K562 (cell line): ENCODE measurements at regions not wholly inside any gene's neighbourhood (a gene's known extent, or its start where the extent isn't known, plus 50 kb on each side); places are given as distances from the start of the nearest gene placed in this dataset.

Experiments
- ATAC-seq: fragments of 200-7000 bp; cut with Tn5 transposase; 3 replicates; pipeline ENCODE4 v1.9.1; 2020; ENCODE audit warnings: moderate library complexity
- BruUV-seq: library from RNA; stranded (reverse); fragments of 400-500 nt; replicated peaks from 2 replicates; lab custom pipeline; 2021; lab: Mats Ljungman, UMichigan
- CTCF ChIA-PET: fragments of 300-600 bp; formaldehyde crosslinking; extraction: SDS; loops from one replicate; lab custom pipeline; 2021; ENCODE audit warnings: low intra/inter-chr PET ratio; lab: Yijun Ruan, JAX
- POLR2A ChIA-PET: fragments of 300-600, 350-650 bp; sonication (Branson Sonifier 250); formaldehyde crosslinking; extraction: SDS; loops from one replicate; lab custom pipeline; 2021; ENCODE audit warnings: antibody characterized with exemption, inconsistent platforms; lab: Yijun Ruan, JAX
- DNase-seq, 4 experiments: peaks; one replicate each; pipeline versions ENCODE4 v3.0.0 to v3.0.0-alpha.2; 2011 to 2018; ENCODE audit warnings: low spot score in 3 of 4, mixed read lengths in 3 of 4; ENCODE audit errors: extremely low read depth in 1 of 4
- FAIRE-seq: peaks from 2 replicates; lab custom pipeline; 2011; peaks lifted over from hg19 to GRCh38; lab: Jason Lieb, UNC
- H2AFZ ChIP-seq: 2 replicates; pipeline ENCODE4 v1.6.0; 2011; ENCODE audit warnings: low read depth, low read length, control low read depth, inconsistent platforms
- H3K27ac ChIP-seq: fragments of 200-600 bp; 3 replicates; pipeline ENCODE4 v1.8.0; 2011; ENCODE audit warnings: low read depth, mild to moderate bottlenecking, control low read depth, inconsistent platforms, low read length, moderate library complexity, mixed read lengths; ENCODE audit errors: extremely low read depth
- H3K27me3 ChIP-seq, 2 experiments: fragments of 300-600 bp in 1 of 2; 2 replicates in 1 of 2; 3 replicates in 1 of 2; pipeline versions ENCODE4 v1.6.0 to v1.8.0; 2011; ENCODE audit warnings: inconsistent platforms in 2 of 2, low read length in 2 of 2, mild to moderate bottlenecking in 1 of 2, mixed read lengths in 1 of 2, moderate library complexity in 1 of 2; ENCODE audit not compliant: control insufficient read depth in 2 of 2, insufficient read depth in 2 of 2
- H3K36me3 ChIP-seq: fragments of 300-600 bp; 3 replicates; pipeline ENCODE4 v1.8.0; 2011; ENCODE audit warnings: mild to moderate bottlenecking, low read length, inconsistent platforms; ENCODE audit not compliant: control insufficient read depth, insufficient read depth
- H3K4me1 ChIP-seq, 2 experiments: fragments of 200-600 bp in 1 of 2; replicated peaks in 1 of 2; 2 replicates in 1 of 2; 3 replicates in 1 of 2; pipeline versions ENCODE4 v1.5.1 to v1.8.0; 2011; ENCODE audit warnings: inconsistent platforms in 2 of 2, low read length in 2 of 2, mild to moderate bottlenecking in 1 of 2, mixed read lengths in 1 of 2, moderate library complexity in 1 of 2; ENCODE audit not compliant: control insufficient read depth in 2 of 2, insufficient read depth in 2 of 2
- H3K4me2 ChIP-seq: 2 replicates; pipeline ENCODE4 v1.6.1; 2011; ENCODE audit warnings: low read length, control low read depth, inconsistent platforms, mixed read lengths; ENCODE audit not compliant: insufficient read depth
- H3K4me3 ChIP-seq: fragments of 200-600 bp; sonication (generic), shearing (Covaris generic); 2 replicates; pipeline ENCODE4 v1.5.1; 2016; ENCODE audit warnings: control low read depth, inconsistent platforms
- H3K79me2 ChIP-seq: fragments of 200-600 bp; 3 replicates; pipeline ENCODE4 v1.8.0; 2011; ENCODE audit warnings: low read length, inconsistent platforms; ENCODE audit not compliant: control insufficient read depth, insufficient read depth
- H3K9ac ChIP-seq, 2 experiments: 2 replicates each; pipeline versions ENCODE4 v1.6.0 to v1.6.1; 2011; ENCODE audit warnings: low read depth in 2 of 2, low read length in 2 of 2, control low read depth in 1 of 2, inconsistent platforms in 1 of 2, mild to moderate bottlenecking in 1 of 2, mixed read lengths in 1 of 2; ENCODE audit not compliant: insufficient read depth in 1 of 2
- H3K9me1 ChIP-seq: one replicate; pipeline ENCODE4 v1.6.0; 2011; ENCODE audit warnings: inconsistent platforms, mild to moderate bottlenecking, low read length, moderate library complexity; ENCODE audit not compliant: control insufficient read depth, insufficient read depth
- H3K9me3 ChIP-seq: replicated peaks from 2 replicates; pipeline ENCODE4 v1.5.1; 2011; ENCODE audit warnings: low read depth, low read length, inconsistent platforms; ENCODE audit not compliant: control insufficient read depth, insufficient read depth
- H4K20me1 ChIP-seq: replicated peaks from 2 replicates; pipeline ENCODE4 v1.6.1; 2011; ENCODE audit warnings: low read length, inconsistent platforms, mixed read lengths; ENCODE audit not compliant: control insufficient read depth, insufficient read depth
- CREB5 ChIP-seq: fragments of 250-450 bp; sonication (Bioruptor Pico); IDR thresholded peaks from 2 replicates; pipeline ENCODE4 v1.5.0; 2020; ENCODE audit warnings: mild to moderate bottlenecking
- ELK1 ChIP-seq: sonication (generic); formaldehyde crosslinking; IDR thresholded peaks from 2 replicates; pipeline ENCODE4 v1.8.1; 2022; ENCODE audit warnings: missing genetic modification reagents
- IRF9 ChIP-seq: fragments of 450-650 bp; IDR thresholded peaks from 2 replicates; pipeline ENCODE4 v1.6.1; 2016; ENCODE audit warnings: missing biosample characterization, missing genetic modification characterization
- MEF2D ChIP-seq: conservative IDR thresholded peaks from 2 replicates; pipeline ENCODE4 v1.6.1; 2016; ENCODE audit warnings: low read depth, missing genetic modification characterization, missing compliant biosample characterization
- SMARCE1 ChIP-seq: fragments of 450-650 bp; IDR thresholded peaks from 2 replicates; pipeline ENCODE4 v1.7.1; 2016; ENCODE audit warnings: mild to moderate bottlenecking
- SP2 ChIP-seq: IDR thresholded peaks from 2 replicates; pipeline ENCODE4 v1.6.1; 2011; ENCODE audit warnings: mild to moderate bottlenecking, low read depth, low read length, moderate library complexity; ENCODE audit not compliant: poor library complexity, severe bottlenecking; ENCODE audit errors: extremely low read depth
- ZNF561 ChIP-seq: fragments of 450-650 bp; formaldehyde crosslinking; conservative IDR thresholded peaks from 2 replicates; pipeline ENCODE4 v1.4.0; 2020; ENCODE audit warnings: mild to moderate bottlenecking, moderate library complexity
- ZNF778 ChIP-seq: fragments of 450-650 bp; formaldehyde crosslinking; IDR thresholded peaks from 2 replicates; pipeline ENCODE4 v1.4.0; 2020; ENCODE audit warnings: mild to moderate bottlenecking, moderate library complexity
- ZNF830 ChIP-seq: fragments of 250-450 bp; sonication (Bioruptor Pico); IDR thresholded peaks from 2 replicates; pipeline ENCODE4 v1.5.0; 2021; ENCODE audit warnings: mild to moderate bottlenecking
- WGBS: fragments of 100-300 bp; shearing (Covaris generic); methylation state at CpG from one replicate; pipeline ENCODE4 v1.1.6; 2016; ENCODE audit warnings: low coverage, mixed read lengths; ENCODE audit not compliant: insufficient coverage; ENCODE audit errors: missing lambda C conversion rate; 5-methylcytosine and 5-hydroxymethylcytosine counted together
- in situ Hi-C: fragments of 300-500 bp; cut with MboI; formaldehyde crosslinking; loops from 4 replicates; pipeline ENCODE4 v1.15.0; 2018; ENCODE audit warnings: inconsistent platforms, mixed read lengths
- intact Hi-C: fragments of 100-400 bp; cut with micrococcal nuclease; formaldehyde crosslinking; loops from 2 replicates; pipeline ENCODE4 v1.14.2; 2022

DNA sequence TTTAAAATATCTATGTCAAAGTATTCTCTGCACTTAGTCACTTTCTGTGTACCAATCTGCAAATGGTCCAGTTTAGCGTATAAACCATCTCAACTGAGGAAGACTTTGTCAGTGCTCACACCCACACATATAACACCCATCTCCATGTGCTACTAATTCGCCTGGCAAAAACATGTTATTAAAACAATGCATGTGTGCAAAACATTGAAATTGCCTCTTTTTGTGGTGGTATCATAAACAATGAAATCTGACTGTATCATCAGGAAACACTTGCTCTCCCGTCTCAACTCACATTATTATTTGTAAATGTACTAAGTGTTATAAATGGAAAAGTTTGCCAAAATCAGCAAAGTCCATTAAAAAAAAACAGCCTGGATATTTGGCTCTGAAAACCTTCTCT lies 105.9 kb upstream of the FOXC1 start:
- ATAC-seq (no peak), FAIRE-seq (no peak), DNase-seq (no peak)
- Histone ChIP-seq H3K4me3 (no peak overlapping the region), H3K9ac (no peak overlapping the region), H4K20me1 (no peaks in the 10 kb centered on the region), H3K27ac (no peak overlapping the region), H2AFZ (no peak overlapping the region), H3K27me3 (peaks cover 26 to 33% of the 10 kb centered on the region in 2 experiments), H3K4me1 (no peaks in the 10 kb centered on the region), H3K36me3 (no peaks in the 10 kb centered on the region), H3K9me3 (no peaks in the 10 kb centered on the region), H3K79me2 (no peaks in the 10 kb centered on the region), H3K4me2 (no peak overlapping the region), H3K9me1 (no peaks in the 10 kb centered on the region)
- no TSS peak for BruUV-seq
- ChIA-PET POLR2A (no interaction called here), CTCF (no interaction called here)
- 6% methylated on average over 3 of the region's 3 CpGs for WGBS
- in situ Hi-C loops: no loop called here
- intact Hi-C loops: no loop called here
- TF ChIP-seq MEF2D (tag): no peak
- TF ChIP-seq ZNF561: no peak
- no peak for TF ChIP-seq ZNF778
- TF ChIP-seq IRF9 (tag): no peak
- TF ChIP-seq SP2: no peak
- TF ChIP-seq ELK1: no peak
- no peak for TF ChIP-seq ZNF830 (CRISPR knock-in tag)
- no peak for TF ChIP-seq SMARCE1
- TF ChIP-seq CREB5 (CRISPR knock-in tag): no peak
